HepG2 (cell line): ENCODE measurements at regions not wholly inside any gene's neighbourhood (a gene's known extent, or its start where the extent isn't known, plus 50 kb on each side); places are given as distances from the start of the nearest gene placed in this dataset.

Source experiments
- ETV5 ChIP-seq: IDR thresholded peaks from 2 replicates; pipeline ENCODE4 v1.6.1; 2018; ENCODE audit warnings: missing biosample characterization, missing genetic modification reagents, inconsistent platforms, borderline replicate concordance
- KLF13 ChIP-seq: sonication (generic); formaldehyde crosslinking; IDR thresholded peaks from 2 replicates; pipeline ENCODE4 v1.4.0; 2020; ENCODE audit warnings: mild to moderate bottlenecking, missing genetic modification reagents
- MBNL3 ChIP-seq: fragments of 250-450 bp; sonication (Bioruptor Pico); conservative IDR thresholded peaks from 2 replicates; pipeline ENCODE4 v1.8.0; 2022; ENCODE audit warnings: mild to moderate bottlenecking, inconsistent platforms
- NCOR1 ChIP-seq: fragments of 200-600 bp; sonication (generic); IDR thresholded peaks from 2 replicates; pipeline ENCODE4 v1.7.0; 2017; ENCODE audit warnings: antibody characterized with exemption, low read length, borderline replicate concordance
- NFYB ChIP-seq: sonication (generic); formaldehyde crosslinking; IDR thresholded peaks from 2 replicates; pipeline ENCODE4 v1.4.0; 2020; ENCODE audit warnings: missing genetic modification reagents
- TARDBP ChIP-seq: sonication (generic); formaldehyde crosslinking; IDR thresholded peaks from 2 replicates; pipeline ENCODE4 v1.8.0; 2022; ENCODE audit warnings: mild to moderate bottlenecking, missing genetic modification reagents
- ZBTB7A ChIP-seq: sonication (generic); formaldehyde crosslinking; IDR thresholded peaks from 2 replicates; pipeline ENCODE4 v1.8.0; 2022; ENCODE audit warnings: mild to moderate bottlenecking, missing genetic modification reagents
- ZFP37 ChIP-seq: sonication (generic); formaldehyde crosslinking; IDR thresholded peaks from 2 replicates; pipeline ENCODE4 v1.4.0; 2020; ENCODE audit warnings: missing genetic modification reagents, borderline replicate concordance
- ZNF296 ChIP-seq: sonication (generic); formaldehyde crosslinking; conservative IDR thresholded peaks from 2 replicates; pipeline ENCODE4 v1.5.0; 2020; ENCODE audit warnings: mild to moderate bottlenecking, missing genetic modification reagents
- ZNF3 ChIP-seq: IDR thresholded peaks from 2 replicates; pipeline ENCODE4 v1.7.0; 2017; ENCODE audit warnings: inconsistent platforms
- ZNF33A ChIP-seq: sonication (generic); formaldehyde crosslinking; IDR thresholded peaks from 2 replicates; pipeline ENCODE4 v1.5.1; 2020; ENCODE audit warnings: missing genetic modification reagents, mild to moderate bottlenecking, moderate library complexity, borderline replicate concordance
- ZNF550 ChIP-seq: sonication (generic); formaldehyde crosslinking; IDR thresholded peaks from 2 replicates; pipeline ENCODE4 v1.4.0; 2020; ENCODE audit warnings: mild to moderate bottlenecking, missing genetic modification reagents, borderline replicate concordance
- ZNF724P ChIP-seq: sonication (generic); formaldehyde crosslinking; IDR thresholded peaks from 2 replicates; pipeline ENCODE4 v1.8.0; 2022; ENCODE audit warnings: missing genetic modification reagents, borderline replicate concordance
- ZNF781 ChIP-seq: sonication (generic); formaldehyde crosslinking; IDR thresholded peaks from 2 replicates; pipeline ENCODE4 v1.5.1; 2020; ENCODE audit warnings: borderline replicate concordance, mild to moderate bottlenecking, missing genetic modification reagents; ENCODE audit errors: not compliant biosample characterization
- TF ChIP-seq, protein P1 (sequence below): sonication (generic); formaldehyde crosslinking; IDR thresholded peaks from 2 replicates; pipeline ENCODE4 v1.4.0; 2020; ENCODE audit warnings: missing genetic modification reagents
- TF ChIP-seq, protein P2 (sequence below): sonication (generic); formaldehyde crosslinking; IDR thresholded peaks from 2 replicates; pipeline ENCODE4 v1.8.0; 2022; ENCODE audit warnings: missing genetic modification reagents, mild to moderate bottlenecking, borderline replicate concordance
- TF ChIP-seq, protein P3 (sequence below): sonication (generic); formaldehyde crosslinking; IDR thresholded peaks from 2 replicates; pipeline ENCODE4 v1.4.0; 2020; ENCODE audit warnings: missing genetic modification reagents, mild to moderate bottlenecking, borderline replicate concordance
- TF ChIP-seq, protein P4 (sequence below): sonication (generic); formaldehyde crosslinking; IDR thresholded peaks from 2 replicates; pipeline ENCODE4 v1.5.1; 2020; ENCODE audit warnings: missing genetic modification reagents, mild to moderate bottlenecking, borderline replicate concordance
- TF ChIP-seq, protein P5 (sequence below): IDR thresholded peaks from 2 replicates; pipeline ENCODE4 v1.6.1; 2016; ENCODE audit warnings: mild to moderate bottlenecking

DNA sequence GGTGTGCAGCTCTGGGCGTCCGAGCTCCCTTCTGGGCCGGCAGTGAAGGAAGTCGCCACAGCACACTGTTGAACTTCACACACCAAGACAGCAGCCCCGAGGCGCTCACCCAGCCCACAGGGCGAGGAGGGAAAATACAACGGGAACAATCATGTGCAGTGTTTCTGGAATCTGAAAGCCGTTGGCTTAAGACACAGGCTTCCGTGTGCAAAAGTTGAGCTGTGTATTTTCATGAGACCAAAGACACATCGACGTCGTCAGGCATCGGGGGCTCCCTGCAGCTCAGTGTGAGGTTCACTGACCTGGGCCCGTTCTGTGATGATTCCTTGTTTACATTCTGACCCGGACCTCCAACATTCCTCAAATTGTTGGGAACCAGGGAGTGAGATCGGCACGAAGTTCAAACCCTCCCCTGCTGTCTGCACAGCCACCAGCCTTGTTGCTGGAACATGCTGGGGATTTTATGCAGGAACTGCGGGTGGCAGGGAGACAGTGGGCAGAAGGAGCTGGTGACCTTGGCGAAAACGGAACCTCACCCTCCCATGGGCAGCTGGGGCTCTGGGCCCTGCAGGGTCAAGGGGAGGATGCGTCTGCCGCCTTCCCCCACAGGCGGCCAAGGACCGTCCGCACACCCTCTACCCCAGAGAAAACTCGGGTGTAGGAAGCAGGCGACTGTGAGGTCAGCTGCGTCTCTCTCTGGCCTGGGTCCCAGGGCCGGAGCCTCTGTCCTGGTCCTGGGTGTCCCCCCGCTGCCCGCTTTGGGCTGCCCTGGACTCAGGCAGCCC lies 72.2 kb downstream of the METRNL start (continued):
- TF ChIP-seq, protein P1, sequence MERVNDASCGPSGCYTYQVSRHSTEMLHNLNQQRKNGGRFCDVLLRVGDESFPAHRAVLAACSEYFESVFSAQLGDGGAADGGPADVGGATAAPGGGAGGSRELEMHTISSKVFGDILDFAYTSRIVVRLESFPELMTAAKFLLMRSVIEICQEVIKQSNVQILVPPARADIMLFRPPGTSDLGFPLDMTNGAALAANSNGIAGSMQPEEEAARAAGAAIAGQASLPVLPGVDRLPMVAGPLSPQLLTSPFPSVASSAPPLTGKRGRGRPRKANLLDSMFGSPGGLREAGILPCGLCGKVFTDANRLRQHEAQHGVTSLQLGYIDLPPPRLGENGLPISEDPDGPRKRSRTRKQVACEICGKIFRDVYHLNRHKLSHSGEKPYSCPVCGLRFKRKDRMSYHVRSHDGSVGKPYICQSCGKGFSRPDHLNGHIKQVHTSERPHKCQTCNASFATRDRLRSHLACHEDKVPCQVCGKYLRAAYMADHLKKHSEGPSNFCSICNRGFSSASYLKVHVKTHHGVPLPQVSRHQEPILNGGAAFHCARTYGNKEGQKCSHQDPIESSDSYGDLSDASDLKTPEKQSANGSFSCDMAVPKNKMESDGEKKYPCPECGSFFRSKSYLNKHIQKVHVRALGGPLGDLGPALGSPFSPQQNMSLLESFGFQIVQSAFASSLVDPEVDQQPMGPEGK (CRISPR knock-in tag): peak; percentile 87
- TF ChIP-seq, protein P2, sequence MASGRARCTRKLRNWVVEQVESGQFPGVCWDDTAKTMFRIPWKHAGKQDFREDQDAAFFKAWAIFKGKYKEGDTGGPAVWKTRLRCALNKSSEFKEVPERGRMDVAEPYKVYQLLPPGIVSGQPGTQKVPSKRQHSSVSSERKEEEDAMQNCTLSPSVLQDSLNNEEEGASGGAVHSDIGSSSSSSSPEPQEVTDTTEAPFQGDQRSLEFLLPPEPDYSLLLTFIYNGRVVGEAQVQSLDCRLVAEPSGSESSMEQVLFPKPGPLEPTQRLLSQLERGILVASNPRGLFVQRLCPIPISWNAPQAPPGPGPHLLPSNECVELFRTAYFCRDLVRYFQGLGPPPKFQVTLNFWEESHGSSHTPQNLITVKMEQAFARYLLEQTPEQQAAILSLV (CRISPR knock-in tag): 0 out of 2 replicates have a peak, but pooled peaks have one; percentile 53
- TF ChIP-seq ZBTB7A (peak; percentile 72), ETV5 (CRISPR knock-in tag) (peak; percentile 70), KLF13 (CRISPR knock-in tag) (no peak; the same call in 1 of the 2 replicates), ZFP37 (CRISPR knock-in tag) (peak; percentile 66; the same call in 1 of the 2 replicates), TARDBP (CRISPR knock-in tag) (peak; percentile 90), MBNL3 (CRISPR knock-in tag) (no peak), ZNF3 (peak; percentile 55; the same call in 1 of the 2 replicates), ZNF550 (CRISPR knock-in tag) (no peak), ZNF724P (CRISPR knock-in tag) (peak; percentile 15; the same call in 1 of the 2 replicates), ZNF781 (peak; percentile 97), ZNF296 (CRISPR knock-in tag) (no peak), ZNF33A (CRISPR knock-in tag) (peak; percentile 49; the same call in 1 of the 2 replicates), NFYB (CRISPR knock-in tag) (peak; percentile 37), NCOR1 (peak; percentile 75; the same call in 1 of the 2 replicates)
- TF ChIP-seq, protein P3, sequence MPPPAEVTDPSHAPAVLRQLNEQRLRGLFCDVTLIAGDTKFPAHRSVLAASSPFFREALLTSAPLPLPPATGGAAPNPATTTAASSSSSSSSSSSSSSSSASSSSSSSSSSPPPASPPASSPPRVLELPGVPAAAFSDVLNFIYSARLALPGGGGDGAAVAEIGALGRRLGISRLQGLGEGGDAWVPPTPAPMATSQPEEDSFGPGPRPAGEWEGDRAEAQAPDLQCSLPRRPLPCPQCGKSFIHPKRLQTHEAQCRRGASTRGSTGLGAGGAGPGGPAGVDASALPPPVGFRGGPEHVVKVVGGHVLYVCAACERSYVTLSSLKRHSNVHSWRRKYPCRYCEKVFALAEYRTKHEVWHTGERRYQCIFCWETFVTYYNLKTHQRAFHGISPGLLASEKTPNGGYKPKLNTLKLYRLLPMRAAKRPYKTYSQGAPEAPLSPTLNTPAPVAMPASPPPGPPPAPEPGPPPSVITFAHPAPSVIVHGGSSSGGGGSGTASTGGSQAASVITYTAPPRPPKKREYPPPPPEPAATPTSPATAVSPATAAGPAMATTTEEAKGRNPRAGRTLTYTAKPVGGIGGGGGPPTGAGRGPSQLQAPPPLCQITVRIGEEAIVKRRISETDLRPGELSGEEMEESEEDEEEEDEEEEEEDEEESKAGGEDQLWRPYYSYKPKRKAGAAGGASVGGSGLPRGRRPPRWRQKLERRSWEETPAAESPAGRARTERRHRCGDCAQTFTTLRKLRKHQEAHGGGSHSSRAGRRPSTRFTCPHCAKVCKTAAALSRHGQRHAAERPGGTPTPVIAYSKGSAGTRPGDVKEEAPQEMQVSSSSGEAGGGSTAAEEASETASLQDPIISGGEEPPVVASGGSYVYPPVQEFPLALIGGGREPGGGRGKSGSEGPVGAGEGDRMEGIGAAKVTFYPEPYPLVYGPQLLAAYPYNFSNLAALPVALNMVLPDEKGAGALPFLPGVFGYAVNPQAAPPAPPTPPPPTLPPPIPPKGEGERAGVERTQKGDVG (CRISPR knock-in tag): peak; percentile 7; the same call in 1 of the 2 replicates
- TF ChIP-seq, protein P4, sequence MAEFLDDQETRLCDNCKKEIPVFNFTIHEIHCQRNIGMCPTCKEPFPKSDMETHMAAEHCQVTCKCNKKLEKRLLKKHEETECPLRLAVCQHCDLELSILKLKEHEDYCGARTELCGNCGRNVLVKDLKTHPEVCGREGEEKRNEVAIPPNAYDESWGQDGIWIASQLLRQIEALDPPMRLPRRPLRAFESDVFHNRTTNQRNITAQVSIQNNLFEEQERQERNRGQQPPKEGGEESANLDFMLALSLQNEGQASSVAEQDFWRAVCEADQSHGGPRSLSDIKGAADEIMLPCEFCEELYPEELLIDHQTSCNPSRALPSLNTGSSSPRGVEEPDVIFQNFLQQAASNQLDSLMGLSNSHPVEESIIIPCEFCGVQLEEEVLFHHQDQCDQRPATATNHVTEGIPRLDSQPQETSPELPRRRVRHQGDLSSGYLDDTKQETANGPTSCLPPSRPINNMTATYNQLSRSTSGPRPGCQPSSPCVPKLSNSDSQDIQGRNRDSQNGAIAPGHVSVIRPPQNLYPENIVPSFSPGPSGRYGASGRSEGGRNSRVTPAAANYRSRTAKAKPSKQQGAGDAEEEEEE (CRISPR knock-in tag): no peak
- TF ChIP-seq, protein P5, sequence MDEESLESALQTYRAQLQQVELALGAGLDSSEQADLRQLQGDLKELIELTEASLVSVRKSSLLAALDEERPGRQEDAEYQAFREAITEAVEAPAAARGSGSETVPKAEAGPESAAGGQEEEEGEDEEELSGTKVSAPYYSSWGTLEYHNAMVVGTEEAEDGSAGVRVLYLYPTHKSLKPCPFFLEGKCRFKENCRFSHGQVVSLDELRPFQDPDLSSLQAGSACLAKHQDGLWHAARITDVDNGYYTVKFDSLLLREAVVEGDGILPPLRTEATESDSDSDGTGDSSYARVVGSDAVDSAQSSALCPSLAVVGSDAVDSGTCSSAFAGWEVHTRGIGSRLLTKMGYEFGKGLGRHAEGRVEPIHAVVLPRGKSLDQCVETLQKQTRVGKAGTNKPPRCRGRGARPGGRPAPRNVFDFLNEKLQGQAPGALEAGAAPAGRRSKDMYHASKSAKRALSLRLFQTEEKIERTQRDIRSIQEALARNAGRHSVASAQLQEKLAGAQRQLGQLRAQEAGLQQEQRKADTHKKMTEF (CRISPR knock-in tag): peak; percentile 90
